ENCODE measurements at regions not wholly inside any gene's neighbourhood (a gene's known extent, or its start where the extent isn't known, plus 50 kb on each side); places are given as distances from the start of the nearest gene placed in this dataset.

DNA sequence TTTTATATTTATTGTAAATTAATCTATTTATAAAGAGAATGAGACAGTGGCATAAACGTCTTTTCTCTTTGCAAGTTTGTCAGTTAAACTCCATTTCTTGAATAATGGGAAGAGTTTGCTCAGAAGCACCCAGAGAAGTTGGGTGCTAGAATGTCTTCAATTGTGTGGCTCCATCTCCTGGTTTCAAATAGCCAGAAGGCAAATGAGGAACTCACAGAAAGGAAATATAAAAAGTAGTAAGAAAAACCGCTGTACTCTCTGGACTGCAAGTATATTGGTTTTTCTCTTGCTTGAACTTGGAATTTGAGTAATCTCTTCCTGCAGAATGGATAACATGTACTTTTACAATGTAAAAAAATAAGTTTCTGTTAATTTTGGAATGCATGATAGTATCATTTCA, 217.5 kb downstream of the DPY19L2 start:
- TF ChIP-seq TAF1 (IDR thresholded peaks at IDR 0.05; ENCODE audit: borderline replicate concordance, low read depth, low read length) (no peak), POLR2A (IDR thresholded peaks at IDR 0.05; ENCODE audit: low read depth, low read length) (no peak)

Measured in GM12892 (cell line).